ENCODE measurements at regions not wholly inside any gene's neighbourhood (a gene's known extent, or its start where the extent isn't known, plus 50 kb on each side); places are given as distances from the start of the nearest gene placed in this dataset.
"Not testable (repeated sequence)": the region's sequence is repeated elsewhere in the genome, so short reads cannot be mapped to it uniquely, and the experiment has no call there.

DNA sequence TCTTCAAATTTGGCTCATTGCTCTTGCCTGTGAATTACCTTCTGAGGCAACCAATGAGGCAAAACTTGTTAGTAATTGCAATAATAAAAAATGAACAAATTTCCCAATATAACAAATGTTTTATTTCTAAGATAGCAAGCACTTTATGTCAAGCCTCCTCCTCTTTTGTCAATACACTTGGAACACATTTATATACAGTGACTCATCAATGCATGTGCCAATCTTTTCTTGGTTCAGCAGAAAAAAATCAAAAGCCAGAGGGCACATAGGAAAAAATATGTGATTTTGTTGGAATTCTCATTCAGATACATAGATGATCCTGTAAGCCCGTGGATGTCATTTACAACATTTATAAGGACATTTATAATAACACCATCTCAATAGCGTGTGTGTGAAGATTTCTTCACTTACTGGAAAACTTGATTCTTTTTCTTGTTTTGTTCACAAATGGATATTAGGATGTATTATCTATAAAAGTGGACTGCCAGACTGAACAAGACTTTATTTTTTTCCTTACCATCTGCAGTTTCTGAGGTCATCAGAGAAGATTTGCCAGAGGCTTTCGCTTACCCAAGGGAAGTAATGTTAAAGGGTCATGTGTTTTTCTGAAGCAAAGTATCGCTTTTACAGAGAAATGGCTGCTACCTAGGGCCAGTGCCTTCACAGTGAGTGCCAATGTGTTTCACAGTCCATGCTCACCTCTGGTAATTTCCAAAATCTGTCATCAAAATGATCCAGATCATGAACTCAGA, 645.7 kb upstream of the PTBP2 start:
- DNase-seq (ENCODE audit: low read depth) = no peak

DNA sequence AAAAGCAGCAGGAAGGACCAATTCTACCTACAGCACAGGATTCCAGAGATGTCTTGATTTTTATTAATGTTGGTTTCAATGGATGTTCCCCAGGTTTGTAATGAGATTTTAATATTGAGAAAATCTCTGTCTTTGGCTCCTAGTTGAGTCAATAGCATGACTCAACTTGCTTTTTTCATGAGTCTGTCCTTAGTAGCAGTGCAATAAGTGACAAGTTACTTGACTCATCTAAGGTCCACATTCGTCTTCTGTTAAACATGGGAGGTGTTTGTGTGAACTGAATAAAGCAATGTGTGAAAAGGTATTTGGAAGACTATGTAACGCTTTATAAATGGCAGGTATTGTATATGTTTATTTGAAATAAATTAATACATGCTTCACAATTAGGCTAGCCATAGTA, 645.0 kb upstream of the PTBP2 start:
- DNase-seq (ENCODE audit: low read depth) = no peak

- no peak for DNase-seq (ENCODE audit: low read depth)
Measured at GRCh38 chr1:96079581-96079980, 642.0 kb upstream of the PTBP2 start.

- DNase-seq (ENCODE audit: low read depth) = peak; percentile 22
Measured at GRCh38 chr1:96080925-96081324, 640.7 kb upstream of the PTBP2 start.

DNA sequence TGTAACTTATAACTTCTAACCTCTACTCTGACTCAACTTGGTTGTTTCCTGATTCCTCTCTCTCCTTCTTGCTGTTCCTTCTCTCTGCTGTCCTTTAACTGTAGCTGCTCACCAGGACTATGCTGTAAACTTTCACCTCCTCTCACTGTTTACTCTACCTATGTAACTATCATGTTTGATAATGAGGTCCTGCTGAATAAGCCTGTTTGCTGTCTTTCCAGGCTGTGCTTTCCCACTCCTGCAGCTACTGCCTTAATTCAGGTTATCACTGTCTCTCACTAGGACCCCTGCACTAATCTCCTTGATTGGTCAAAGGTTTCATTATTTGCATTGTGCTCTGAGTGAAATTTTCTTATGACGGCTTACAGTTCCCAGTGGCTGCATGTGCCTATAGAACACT, 633.9 kb upstream of the PTBP2 start:
- DNase-seq (ENCODE audit: low read depth) = no peak

GRCh38 chr1:96090134-96090533, 631.5 kb upstream of the PTBP2 start:
- DNase-seq (ENCODE audit: low read depth) = no peak

GRCh38 chr1:96095849-96096612, 625.6 kb upstream of the PTBP2 start:
- no peak for DNase-seq (ENCODE audit: low read depth)

- no peak for DNase-seq (ENCODE audit: low read depth)
Measured at GRCh38 chr1:96096613-96097321, 624.8 kb upstream of the PTBP2 start.

- DNase-seq (ENCODE audit: low read depth) = no peak
Measured at GRCh38 chr1:96104506-96104905, 617.1 kb upstream of the PTBP2 start.

GRCh38 chr1:96104906-96105305, 616.7 kb upstream of the PTBP2 start:
- DNase-seq (ENCODE audit: low read depth) = no peak

DNA sequence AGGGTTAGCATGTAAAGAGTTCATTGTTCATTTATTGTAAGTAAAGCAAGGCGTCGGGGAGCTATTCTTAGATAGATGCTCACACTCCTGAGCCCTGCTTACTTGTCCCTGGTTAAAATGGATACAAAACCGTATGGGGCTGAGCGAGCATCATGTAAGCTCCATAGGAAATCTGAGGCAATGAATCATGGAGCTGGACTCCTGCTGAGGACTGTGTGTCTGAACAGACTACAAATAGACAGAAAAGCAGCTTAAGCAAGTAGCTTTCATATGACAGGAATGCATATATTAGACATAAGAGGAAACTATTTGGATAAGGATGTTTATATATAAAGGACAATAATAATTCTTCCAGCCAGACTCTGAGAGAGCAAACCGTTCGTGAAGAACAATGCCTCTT, 604.9 kb upstream of the PTBP2 start:
- DNase-seq (ENCODE audit: low read depth) = peak; percentile 0

DNA sequence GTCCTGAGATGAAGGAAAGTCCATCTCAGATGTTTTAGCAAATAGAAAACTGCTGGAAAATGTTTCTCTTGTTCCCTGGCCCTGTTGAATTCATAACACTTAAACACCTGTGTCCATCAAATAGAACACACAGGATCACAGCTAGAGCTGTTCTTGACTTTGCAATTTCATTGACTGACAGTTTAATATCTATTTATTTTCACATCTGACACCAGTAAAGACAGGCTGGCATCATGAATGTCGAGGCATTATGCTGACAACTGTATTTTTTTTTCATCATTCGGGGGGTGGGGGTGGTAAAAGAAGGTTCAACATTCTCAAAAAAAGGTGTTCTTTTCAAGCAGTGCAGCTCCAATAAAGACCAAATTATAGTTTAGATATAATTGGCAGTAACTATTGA, 591.2 kb upstream of the PTBP2 start:
- DNase-seq (ENCODE audit: low read depth) = no peak

DNA sequence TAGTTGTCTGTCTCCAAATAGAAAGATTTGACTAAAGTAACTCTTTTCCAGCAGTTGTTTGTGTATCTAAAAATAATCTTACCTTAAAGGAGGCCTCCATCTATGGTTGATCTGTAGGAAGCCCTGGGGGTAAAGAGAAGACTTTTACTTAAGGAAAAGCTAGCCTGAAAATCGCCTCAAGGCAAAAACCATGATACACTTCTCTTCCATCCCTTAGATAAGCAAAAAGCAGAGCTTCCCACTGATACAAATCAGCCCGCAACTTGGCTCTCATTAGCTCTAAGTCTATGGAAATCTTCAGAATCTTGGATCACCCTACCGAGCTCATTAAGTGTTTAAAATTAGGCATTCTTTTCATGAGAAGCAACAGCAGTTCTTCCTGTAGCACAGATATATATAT, 576.9 kb upstream of the PTBP2 start:
- no peak for DNase-seq (ENCODE audit: low read depth)

GRCh38 chr1:96145492-96145891, 576.1 kb upstream of the PTBP2 start:
- peak; percentile 44 for DNase-seq (ENCODE audit: low read depth)

GRCh38 chr1:96152957-96153356, 568.6 kb upstream of the PTBP2 start:
- DNase-seq (ENCODE audit: low read depth) = not testable (repeated sequence)

GRCh38 chr1:96157101-96157500, 564.5 kb upstream of the PTBP2 start:
- DNase-seq (ENCODE audit: low read depth) = no peak

DNA sequence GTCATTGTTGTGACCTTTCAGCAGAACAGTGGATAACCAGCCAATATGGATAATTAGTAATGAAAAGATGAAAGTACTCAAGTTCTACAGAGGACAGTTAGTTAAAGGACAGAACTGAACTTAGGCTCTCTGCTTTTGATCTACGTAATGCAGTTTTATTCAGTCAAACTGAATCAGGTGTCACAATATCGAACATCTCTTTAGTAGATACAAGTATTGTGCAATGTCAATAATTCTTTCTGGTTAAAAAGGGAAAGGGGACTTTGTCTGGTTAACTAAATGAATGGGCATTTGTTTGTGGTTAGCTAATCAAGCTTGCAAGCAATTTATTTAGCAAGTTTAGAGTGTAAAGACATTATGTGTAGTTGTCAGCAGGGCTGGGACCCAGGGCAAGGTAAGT, 562.2 kb upstream of the PTBP2 start:
- no peak for DNase-seq (ENCODE audit: low read depth)

DNA sequence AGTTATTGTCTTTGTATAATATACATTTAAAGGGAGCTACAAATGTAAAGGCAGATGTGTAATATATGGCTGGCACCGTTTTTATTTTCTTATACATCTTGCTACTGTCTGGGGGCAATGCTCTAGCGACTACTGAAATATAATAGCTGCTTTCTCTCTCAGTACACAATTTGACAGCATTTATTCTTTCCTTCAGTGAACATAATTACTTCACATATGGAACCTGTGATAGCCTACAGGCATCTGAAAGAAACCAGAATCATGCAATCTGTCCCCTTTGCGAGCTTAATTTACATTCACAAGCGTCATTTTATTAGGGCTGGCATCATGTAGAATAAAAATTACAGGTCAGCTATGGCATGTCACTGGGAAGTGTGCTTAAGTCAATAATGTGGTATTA, 557.5 kb upstream of the PTBP2 start:
- no peak for DNase-seq (ENCODE audit: low read depth)

DNA sequence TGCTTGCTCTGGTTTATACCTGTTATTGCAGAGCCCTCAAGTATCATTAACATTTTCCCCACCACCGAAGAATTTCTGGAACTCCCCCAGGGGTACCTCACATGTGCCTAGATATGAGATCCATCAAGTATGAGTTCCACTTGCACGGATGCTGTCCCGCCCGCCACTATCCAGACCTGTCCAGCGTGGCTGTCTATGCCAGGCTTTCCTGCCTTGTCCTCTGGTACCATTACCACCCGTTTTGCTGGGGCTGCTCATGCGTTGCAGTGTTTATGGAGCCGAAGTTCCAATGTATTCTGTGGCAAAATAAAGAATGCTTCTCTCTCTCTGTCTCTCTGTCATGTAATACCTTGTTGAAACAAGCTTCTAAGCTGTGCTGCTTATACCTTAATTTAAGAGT, 543.5 kb upstream of the PTBP2 start:
- no peak for DNase-seq (ENCODE audit: low read depth)

DNA sequence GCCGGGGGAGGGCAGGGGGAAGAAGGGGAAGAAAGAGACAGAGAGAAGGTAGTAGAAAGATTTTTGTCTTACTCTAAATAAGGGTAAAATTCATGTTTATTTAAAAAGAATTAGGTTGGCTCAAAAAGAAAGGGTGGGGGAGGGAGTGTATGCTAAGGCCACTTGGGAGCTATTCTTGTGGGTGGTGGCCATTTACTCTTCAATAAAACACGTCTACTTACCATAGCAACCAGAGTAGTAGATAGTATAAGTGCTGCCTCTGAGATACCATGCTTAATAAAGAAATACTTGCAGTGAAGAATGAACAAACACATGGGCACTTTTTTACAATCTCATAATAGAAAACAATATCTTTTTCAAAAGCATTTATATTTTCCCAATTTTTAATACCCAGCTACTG, 538.1 kb upstream of the PTBP2 start:
- DNase-seq (ENCODE audit: low read depth) = no peak

GRCh38 chr1:96183928-96184327, 537.7 kb upstream of the PTBP2 start:
- no peak for DNase-seq (ENCODE audit: low read depth)

DNA sequence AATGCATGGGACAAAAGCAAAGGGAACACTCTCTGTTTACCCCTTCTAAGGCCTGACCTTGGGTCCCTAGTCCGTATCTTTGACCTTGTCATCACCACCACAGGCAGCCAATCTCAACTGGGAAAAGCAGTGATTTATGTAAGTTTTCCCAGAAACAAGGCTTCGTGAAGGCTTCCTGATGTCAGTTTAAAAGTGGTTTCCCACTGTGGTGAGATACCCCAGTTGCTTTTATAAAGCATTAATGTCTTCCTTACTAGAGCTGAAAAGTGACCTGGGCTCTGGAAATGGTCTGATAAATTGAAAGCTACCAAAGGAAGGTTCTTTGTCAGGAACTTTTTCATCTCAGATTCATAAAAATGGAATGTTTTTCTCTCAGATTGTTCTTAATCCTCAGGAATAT, 536.4 kb upstream of the PTBP2 start:
- DNase-seq (ENCODE audit: low read depth) = no peak

- no peak for DNase-seq (ENCODE audit: low read depth)
Measured at GRCh38 chr1:96187020-96187419, 534.6 kb upstream of the PTBP2 start.

Measured in amniotic epithelial cell (primary cell).